GM12878 (cell line): ENCODE measurements at regions not wholly inside any gene's neighbourhood (a gene's known extent, or its start where the extent isn't known, plus 50 kb on each side); places are given as distances from the start of the nearest gene placed in this dataset.

ENCODE experiments used
- ATAC-seq: fragments of 200-7000 bp; cut with Tn5 transposase; 3 replicates; pipeline ENCODE4 v1.9.1; 2020; ENCODE audit warnings: mild to moderate bottlenecking, moderate library complexity
- BruUV-seq: library from RNA; stranded (reverse); fragments of 400-500 nt; replicated peaks from 2 replicates; lab custom pipeline; 2021; lab: Mats Ljungman, UMichigan
- CTCF ChIA-PET: fragments of 300-600 bp; sonication (Branson Sonifier 250); formaldehyde crosslinking; extraction: SDS; loops from one replicate; lab custom pipeline; 2021; ENCODE audit warnings: inconsistent platforms; lab: Yijun Ruan, JAX
- POLR2A ChIA-PET: fragments of 350-600 bp; formaldehyde crosslinking; extraction: SDS; loops from one replicate; lab custom pipeline; 2021; ENCODE audit warnings: inconsistent platforms; lab: Charles Lee
- RAD21 ChIA-PET: fragments of 300-600 bp; sonication (Branson Sonifier 250); formaldehyde crosslinking; loops from one replicate; lab custom pipeline; 2023; ENCODE audit warnings: antibody characterized with exemption; ENCODE audit not compliant: unreplicated experiment; lab: Charles Lee
- SMC1A ChIA-PET: fragments of 300-600 bp; sonication (Branson Sonifier 250); formaldehyde crosslinking; loops from one replicate; lab custom pipeline; 2023; ENCODE audit not compliant: unreplicated experiment, uncharacterized antibody; lab: Charles Lee
- DNase-seq: peaks from one replicate; pipeline ENCODE4 v3.0.0-alpha.2; 2011; ENCODE audit warnings: low read depth, low spot score
- FAIRE-seq: peaks from 3 replicates; lab custom pipeline; 2011; peaks lifted over from hg19 to GRCh38; lab: Jason Lieb, UNC
- H2AFZ ChIP-seq: 2 replicates; pipeline ENCODE4 v1.6.0; 2011; ENCODE audit warnings: low read depth, low read length, control low read depth; ENCODE audit not compliant: control insufficient read depth
- H3K27ac ChIP-seq: 2 replicates; pipeline ENCODE4 v1.5.1; 2011; ENCODE audit warnings: control low read depth; ENCODE audit not compliant: control insufficient read depth, insufficient read depth
- H3K27me3 ChIP-seq, 2 experiments: replicated peaks in 1 of 2; 2 replicates each; pipeline versions ENCODE4 v1.6.0 to v1.6.1; 2011; ENCODE audit warnings: low read length in 1 of 2; ENCODE audit not compliant: control insufficient read depth in 2 of 2, insufficient read depth in 2 of 2
- H3K36me3 ChIP-seq, 2 experiments: 2 replicates each; pipeline ENCODE4 v1.5.1; 2011; ENCODE audit warnings: low read length in 1 of 2; ENCODE audit not compliant: control insufficient read depth in 2 of 2, insufficient read depth in 2 of 2
- H3K4me1 ChIP-seq: 2 replicates; pipeline ENCODE4 v1.6.1; 2011; ENCODE audit warnings: mild to moderate bottlenecking, low read length, moderate library complexity, mixed read lengths; ENCODE audit not compliant: control insufficient read depth, insufficient read depth
- H3K4me2 ChIP-seq: 2 replicates; pipeline ENCODE4 v1.6.0; 2011; ENCODE audit warnings: control low read depth; ENCODE audit not compliant: control insufficient read depth, insufficient read depth
- H3K4me3 ChIP-seq: fragments of 200-600 bp; sonication (generic); 2 replicates; pipeline ENCODE4 v1.5.1; 2016
- H3K79me2 ChIP-seq: 2 replicates; pipeline ENCODE4 v1.6.0; 2011; ENCODE audit warnings: low read length; ENCODE audit not compliant: control insufficient read depth, insufficient read depth
- H3K9ac ChIP-seq: 2 replicates; pipeline ENCODE4 v1.8.0; 2011; ENCODE audit warnings: low read length, control low read depth, mixed read lengths; ENCODE audit not compliant: control insufficient read depth, insufficient read depth
- H3K9me3 ChIP-seq: replicated peaks from 3 replicates; pipeline ENCODE4 v1.5.1; 2011; ENCODE audit warnings: mild to moderate bottlenecking, low read length; ENCODE audit not compliant: control insufficient read depth, insufficient read depth
- H4K20me1 ChIP-seq: 2 replicates; pipeline ENCODE4 v1.6.0; 2011; ENCODE audit not compliant: control insufficient read depth, insufficient read depth
- CEBPB ChIP-seq, 2 experiments: fragments of 150-350 bp in 1 of 2; IDR thresholded peaks; 2 replicates each; pipeline ENCODE4 v1.6.1; 2012 to 2014; ENCODE audit warnings: low read depth in 2 of 2, low read length in 2 of 2, borderline replicate concordance in 1 of 2, inconsistent platforms in 1 of 2
- POLR2AphosphoS2 ChIP-seq: IDR thresholded peaks from 2 replicates; pipeline ENCODE4 v1.6.1; 2011; ENCODE audit warnings: low read depth, mild to moderate bottlenecking, low read length, improper control_type of control experiment, moderate library complexity
- RAD21 ChIP-seq: IDR thresholded peaks from 2 replicates; pipeline ENCODE4 v1.6.1; 2011; ENCODE audit warnings: mild to moderate bottlenecking, low read depth, low read length, moderate library complexity; ENCODE audit not compliant: insufficient read depth
- SMC3 ChIP-seq: IDR thresholded peaks from 2 replicates; pipeline ENCODE4 v1.6.1; 2011; ENCODE audit warnings: low read length, improper control_type of control experiment, borderline replicate concordance
- YY1 ChIP-seq: IDR thresholded peaks from 2 replicates; pipeline ENCODE4 v1.6.1; 2011; ENCODE audit warnings: low read depth, mild to moderate bottlenecking, low read length
- WGBS: methylation state at CpG from one replicate; pipeline ENCODE4 v1.1.6; 2016; ENCODE audit warnings: low lambda C conversion rate; ENCODE audit not compliant: insufficient replicate concordance, insufficient coverage; ENCODE audit errors: missing lambda C conversion rate; 5-methylcytosine and 5-hydroxymethylcytosine counted together
- in situ Hi-C: fragments of 300-500 bp; cut with MboI; formaldehyde crosslinking; loops from 9 replicates; pipeline ENCODE4 v1.14.3; 2018; ENCODE audit warnings: mixed read lengths
- intact Hi-C: fragments of 100-400 bp; cut with micrococcal nuclease; formaldehyde crosslinking; loops from one replicate; pipeline ENCODE4 v1.14.2; 2022; ENCODE audit not compliant: unreplicated experiment
- TF ChIP-seq, protein P1 (sequence below), 3 experiments: IDR thresholded peaks in 2 of 3; conservative IDR thresholded peaks in 1 of 3; 2 replicates each; pipeline ENCODE4 v1.5.1; 2011; ENCODE audit warnings: low read depth in 3 of 3, low read length in 3 of 3, mild to moderate bottlenecking in 3 of 3, control low read depth in 2 of 3, moderate library complexity in 2 of 3, inconsistent platforms in 1 of 3, mixed read lengths in 1 of 3; ENCODE audit not compliant: control insufficient read depth in 2 of 3, insufficient read depth in 1 of 3; ENCODE audit errors: extremely low read depth in 1 of 3
- TF ChIP-seq, protein P2 (sequence below): fragments of 450-650 bp; IDR thresholded peaks from 2 replicates; pipeline ENCODE4 v1.6.1; 2018; ENCODE audit warnings: borderline replicate concordance, mild to moderate bottlenecking; ENCODE audit not compliant: partially characterized antibody

DNA sequence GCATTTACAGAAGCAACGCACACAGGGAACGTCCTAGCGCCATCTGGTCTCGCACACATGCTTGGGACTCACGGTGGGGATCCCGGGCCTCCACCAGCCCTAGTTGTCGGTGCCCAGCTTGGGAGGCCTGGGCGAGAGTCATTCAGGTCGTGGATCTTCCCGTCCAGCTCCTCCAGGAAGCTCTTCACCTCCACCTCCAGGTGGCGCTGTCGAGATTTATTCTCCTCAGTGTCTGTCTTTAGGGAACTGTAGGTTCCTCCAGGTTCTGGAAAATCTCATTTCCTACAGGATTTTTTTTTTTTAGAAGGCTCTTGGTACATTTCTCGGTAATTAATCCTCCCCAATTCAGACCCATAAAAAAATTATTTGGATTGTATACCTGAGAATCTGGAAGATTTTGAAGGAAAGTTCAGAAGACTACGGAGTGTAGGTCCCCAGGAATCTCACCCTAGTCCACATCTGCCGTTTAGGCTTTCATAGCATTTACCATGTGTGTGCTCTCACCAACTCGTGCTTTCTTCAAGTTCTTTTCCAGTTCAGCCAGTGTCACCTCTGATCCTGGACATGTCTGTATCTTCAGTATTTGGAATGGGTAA is 910.0 kb downstream of the TMEM121 start:
- Histone ChIP-seq H3K4me2 (no peak overlapping the region), H3K9me3 (no peaks in the 10 kb centered on the region), H3K79me2 (no peaks in the 10 kb centered on the region), H3K9ac (no peak overlapping the region), H4K20me1 (no peaks in the 10 kb centered on the region), H3K4me1 (no peaks in the 10 kb centered on the region), H3K27me3 (peaks cover 0 to 6% of the 10 kb centered on the region in 2 experiments; a peak in 2 of 4 replicates), H3K27ac (no peak overlapping the region), H2AFZ (no peak overlapping the region)
- FAIRE-seq (no peak), ATAC-seq (peak; percentile 68), DNase-seq (no peak)
- SMC1A ChIA-PET: interaction anchor here (0.7 to 3.5 kb wide), 14 partner anchors 13 to 128 kb away, joined by 3 to 19 read pairs (median 6); no protein-coding TSS in a partner anchor
- RAD21 ChIA-PET: interaction anchor here (0.7 to 2.3 kb wide), 15 partner anchors 19 to 354 kb away, joined by 3 to 14 read pairs (median 4); no protein-coding TSS in a partner anchor
- intact Hi-C loops: loop anchor here (2.0 to 5.0 kb wide), 2 partner anchors 82 to 96 kb away; no protein-coding TSS in a partner anchor
- 20% methylated on average over 16 of the region's 16 CpGs for WGBS
- BruUV-seq: no TSS peak
- TF ChIP-seq SMC3: peak; percentile 50; the same call in 1 of the 2 replicates
- TF ChIP-seq, protein P1, sequence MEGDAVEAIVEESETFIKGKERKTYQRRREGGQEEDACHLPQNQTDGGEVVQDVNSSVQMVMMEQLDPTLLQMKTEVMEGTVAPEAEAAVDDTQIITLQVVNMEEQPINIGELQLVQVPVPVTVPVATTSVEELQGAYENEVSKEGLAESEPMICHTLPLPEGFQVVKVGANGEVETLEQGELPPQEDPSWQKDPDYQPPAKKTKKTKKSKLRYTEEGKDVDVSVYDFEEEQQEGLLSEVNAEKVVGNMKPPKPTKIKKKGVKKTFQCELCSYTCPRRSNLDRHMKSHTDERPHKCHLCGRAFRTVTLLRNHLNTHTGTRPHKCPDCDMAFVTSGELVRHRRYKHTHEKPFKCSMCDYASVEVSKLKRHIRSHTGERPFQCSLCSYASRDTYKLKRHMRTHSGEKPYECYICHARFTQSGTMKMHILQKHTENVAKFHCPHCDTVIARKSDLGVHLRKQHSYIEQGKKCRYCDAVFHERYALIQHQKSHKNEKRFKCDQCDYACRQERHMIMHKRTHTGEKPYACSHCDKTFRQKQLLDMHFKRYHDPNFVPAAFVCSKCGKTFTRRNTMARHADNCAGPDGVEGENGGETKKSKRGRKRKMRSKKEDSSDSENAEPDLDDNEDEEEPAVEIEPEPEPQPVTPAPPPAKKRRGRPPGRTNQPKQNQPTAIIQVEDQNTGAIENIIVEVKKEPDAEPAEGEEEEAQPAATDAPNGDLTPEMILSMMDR (IDR thresholded peaks at IDR 0.05 in 2 of 3, conservative IDR thresholded peaks at IDR 0.05 in 1 of 3; ENCODE audit: control insufficient read depth in 2 of 3, extremely low read depth in 1 of 3, insufficient read depth in 1 of 3, low read depth in 3 of 3, low read length in 3 of 3): peak; percentile 58 to 83 (median 70)
- TF ChIP-seq CEBPB (IDR thresholded peaks at IDR 0.05; ENCODE audit: borderline replicate concordance in 1 of 2, low read depth in 2 of 2, low read length in 2 of 2): no peak
- peak; percentile 34; the same call in 1 of the 2 replicates for TF ChIP-seq YY1
- TF ChIP-seq, protein P2, sequence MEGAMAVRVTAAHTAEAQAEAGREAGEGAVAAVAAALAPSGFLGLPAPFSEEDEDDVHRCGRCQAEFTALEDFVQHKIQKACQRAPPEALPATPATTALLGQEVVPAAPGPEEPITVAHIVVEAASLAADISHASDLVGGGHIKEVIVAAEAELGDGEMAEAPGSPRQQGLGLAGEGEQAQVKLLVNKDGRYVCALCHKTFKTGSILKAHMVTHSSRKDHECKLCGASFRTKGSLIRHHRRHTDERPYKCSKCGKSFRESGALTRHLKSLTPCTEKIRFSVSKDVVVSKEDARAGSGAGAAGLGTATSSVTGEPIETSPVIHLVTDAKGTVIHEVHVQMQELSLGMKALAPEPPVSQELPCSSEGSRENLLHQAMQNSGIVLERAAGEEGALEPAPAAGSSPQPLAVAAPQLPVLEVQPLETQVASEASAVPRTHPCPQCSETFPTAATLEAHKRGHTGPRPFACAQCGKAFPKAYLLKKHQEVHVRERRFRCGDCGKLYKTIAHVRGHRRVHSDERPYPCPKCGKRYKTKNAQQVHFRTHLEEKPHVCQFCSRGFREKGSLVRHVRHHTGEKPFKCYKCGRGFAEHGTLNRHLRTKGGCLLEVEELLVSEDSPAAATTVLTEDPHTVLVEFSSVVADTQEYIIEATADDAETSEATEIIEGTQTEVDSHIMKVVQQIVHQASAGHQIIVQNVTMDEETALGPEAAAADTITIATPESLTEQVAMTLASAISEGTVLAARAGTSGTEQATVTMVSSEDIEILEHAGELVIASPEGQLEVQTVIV: no peak
- TF ChIP-seq POLR2AphosphoS2: no peak
- peak; percentile 64 for TF ChIP-seq RAD21
- TF ChIP-seq, all 136 proteins: peak for 4
- CTCF ChIA-PET: interaction anchor here (0.6 to 5.9 kb wide), 44 partner anchors 8 to 1063 kb away, joined by 3 to 104 read pairs (median 5); no protein-coding TSS in a partner anchor
- H3K36me3 ChIP-seq: no peaks in the 10 kb centered on the region
- H3K4me3 ChIP-seq: no peak overlapping the region
- POLR2A ChIA-PET: interaction anchor here (0.6 kb wide), 1 partner anchor 1451 kb away, joined by 4 read pairs; the partner anchor contains the start of gene CLBA1
- in situ Hi-C loops: loop anchor here (5.0 kb wide), 1 partner anchor 81 kb away; no protein-coding TSS in a partner anchor
